HG03378 (cell line): ENCODE measurements at regions not wholly inside any gene's neighbourhood (a gene's known extent, or its start where the extent isn't known, plus 50 kb on each side); places are given as distances from the start of the nearest gene placed in this dataset.

Experiments
- ATAC-seq: cut with Tn5 transposase; IDR thresholded peaks from one replicate; pipeline ENCODE4 v1.9.1; 2021; ENCODE audit warnings: mild to moderate bottlenecking, moderate library complexity; ENCODE audit not compliant: unreplicated experiment

DNA sequence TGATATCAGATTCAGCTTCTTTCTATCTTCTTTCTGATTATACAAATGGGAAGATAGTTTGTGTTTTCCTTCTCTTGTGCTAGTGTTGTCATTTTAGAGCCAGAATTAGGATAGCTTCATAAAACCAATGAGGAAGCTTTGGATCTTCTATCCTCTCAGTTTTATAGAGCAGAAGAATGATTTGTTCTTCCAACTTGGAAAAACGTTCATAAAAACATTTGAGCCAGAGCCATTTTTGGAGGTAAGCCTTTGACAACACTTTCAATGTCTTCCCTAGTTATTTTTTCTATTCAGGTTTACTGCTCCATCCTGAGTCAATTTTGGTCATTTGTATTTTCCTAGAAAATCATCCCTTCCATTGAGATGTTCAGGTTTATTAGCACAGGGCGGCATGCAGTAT lies 91.2 kb upstream of the MYOCD start:
- ATAC-seq, result no peak

DNA sequence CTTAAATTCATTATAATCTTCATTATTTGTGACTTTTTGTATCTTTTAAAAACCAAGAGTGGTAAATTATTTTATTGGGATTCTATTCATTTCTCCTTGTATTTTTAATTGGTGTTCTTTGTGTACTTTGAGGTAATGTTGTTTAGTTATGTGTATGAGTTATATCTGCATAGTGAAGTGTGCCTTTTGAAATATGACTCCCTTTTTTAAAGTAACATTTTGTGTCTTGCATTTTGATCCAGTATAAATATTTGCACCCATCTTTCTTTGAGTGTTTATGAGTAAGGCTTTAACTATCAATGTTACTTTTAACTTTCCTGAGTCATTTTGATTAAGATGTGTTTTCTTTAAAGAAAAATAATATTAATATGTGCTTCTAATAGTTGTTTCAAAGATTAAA lies 90.0 kb upstream of the MYOCD start:
- ATAC-seq, result no peak

DNA sequence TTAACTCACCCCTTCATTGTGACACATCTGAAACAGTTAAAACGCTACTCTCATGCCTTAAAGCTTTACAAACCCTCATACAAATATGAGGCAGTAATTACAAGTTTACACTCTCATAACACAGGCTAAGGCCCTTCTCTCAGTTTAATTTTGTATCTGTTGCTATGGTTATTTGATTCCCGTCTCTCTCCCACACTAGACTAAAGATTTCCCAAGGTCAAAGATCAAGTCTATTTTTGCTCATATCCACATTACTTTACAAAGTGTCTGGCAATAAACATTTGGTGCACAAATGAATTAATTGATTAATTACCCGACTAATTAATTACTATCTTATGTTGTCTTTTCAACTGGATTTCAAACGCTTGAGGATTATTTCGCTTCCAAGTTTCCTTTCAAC lies 86.4 kb upstream of the MYOCD start:
- ATAC-seq, result no peak

DNA sequence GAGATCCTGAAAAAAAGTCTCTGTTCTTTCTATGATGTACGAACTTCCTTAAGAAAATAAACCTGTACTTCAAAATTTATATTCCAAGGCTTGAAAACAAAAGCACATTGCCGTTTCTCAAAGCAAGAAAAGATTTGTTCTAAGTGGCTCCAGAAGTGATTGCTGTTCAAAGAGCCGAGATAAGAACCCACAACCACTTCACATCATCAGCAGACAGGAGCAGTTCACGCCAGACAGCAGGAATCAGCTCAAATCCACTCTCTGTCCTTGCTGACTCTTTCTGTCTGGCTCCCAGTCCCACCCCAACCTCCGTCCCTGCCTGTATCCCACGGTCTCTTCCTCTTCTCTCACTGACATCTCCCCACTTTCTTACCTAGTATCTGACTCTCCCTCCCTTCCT lies 85.0 kb upstream of the MYOCD start:
- no peak for ATAC-seq

DNA sequence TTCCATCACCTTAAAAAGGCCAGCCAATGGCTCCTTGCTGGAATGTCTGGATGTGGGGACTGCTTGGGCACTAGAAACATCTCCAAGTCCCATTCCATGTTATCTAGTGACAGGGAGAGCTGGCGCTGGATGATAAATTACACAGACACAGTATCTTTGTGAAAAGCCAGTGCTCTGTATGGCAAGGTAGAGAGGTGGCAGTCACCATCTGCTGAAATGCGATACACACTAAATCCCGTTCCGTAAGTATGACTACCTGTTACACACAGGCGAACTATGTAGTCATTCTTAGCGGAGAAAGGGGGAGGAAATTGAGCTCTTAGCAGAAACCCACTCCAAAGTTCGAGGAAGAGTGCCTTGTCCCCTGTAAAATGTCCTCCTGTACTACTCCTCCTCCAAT lies 81.0 kb upstream of the MYOCD start:
- ATAC-seq, result no peak

DNA sequence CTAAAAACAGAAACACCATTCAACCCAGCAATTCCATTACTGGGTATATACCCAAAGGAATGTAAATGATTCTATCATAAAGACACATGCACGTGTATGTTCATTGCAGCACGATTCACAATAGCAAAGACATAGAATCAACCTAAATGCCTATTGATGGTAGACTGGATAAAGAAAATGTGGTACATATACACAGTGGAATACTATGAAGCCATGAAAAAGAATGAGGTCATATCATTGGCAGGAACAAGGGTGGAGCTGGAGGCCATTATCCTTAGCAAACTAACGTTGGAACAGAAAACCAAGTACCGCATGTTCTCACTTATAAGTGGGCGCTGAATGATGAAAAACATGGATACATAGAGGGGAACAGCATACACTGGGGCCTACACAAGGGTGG lies 77.2 kb upstream of the MYOCD start:
- no peak for ATAC-seq

DNA sequence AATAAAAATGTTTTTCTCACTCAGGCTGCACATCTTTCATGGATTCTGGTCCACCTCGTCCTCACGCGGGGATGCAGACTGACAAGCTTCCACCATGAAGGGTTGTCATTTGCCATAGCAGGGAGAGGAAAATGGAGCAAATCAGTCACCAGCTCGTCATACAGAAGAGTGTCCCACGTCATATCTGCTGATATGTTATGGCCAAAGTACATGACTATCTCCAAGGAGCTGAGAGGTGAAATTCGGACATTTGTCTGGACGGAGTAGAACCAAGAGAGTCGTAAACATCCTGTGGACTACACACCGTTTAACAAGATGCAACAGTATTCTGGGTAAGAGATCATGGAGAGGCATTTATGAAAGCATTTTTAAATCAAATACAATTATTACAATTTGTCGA lies 75.3 kb upstream of the MYOCD start:
- ATAC-seq, result no peak

DNA sequence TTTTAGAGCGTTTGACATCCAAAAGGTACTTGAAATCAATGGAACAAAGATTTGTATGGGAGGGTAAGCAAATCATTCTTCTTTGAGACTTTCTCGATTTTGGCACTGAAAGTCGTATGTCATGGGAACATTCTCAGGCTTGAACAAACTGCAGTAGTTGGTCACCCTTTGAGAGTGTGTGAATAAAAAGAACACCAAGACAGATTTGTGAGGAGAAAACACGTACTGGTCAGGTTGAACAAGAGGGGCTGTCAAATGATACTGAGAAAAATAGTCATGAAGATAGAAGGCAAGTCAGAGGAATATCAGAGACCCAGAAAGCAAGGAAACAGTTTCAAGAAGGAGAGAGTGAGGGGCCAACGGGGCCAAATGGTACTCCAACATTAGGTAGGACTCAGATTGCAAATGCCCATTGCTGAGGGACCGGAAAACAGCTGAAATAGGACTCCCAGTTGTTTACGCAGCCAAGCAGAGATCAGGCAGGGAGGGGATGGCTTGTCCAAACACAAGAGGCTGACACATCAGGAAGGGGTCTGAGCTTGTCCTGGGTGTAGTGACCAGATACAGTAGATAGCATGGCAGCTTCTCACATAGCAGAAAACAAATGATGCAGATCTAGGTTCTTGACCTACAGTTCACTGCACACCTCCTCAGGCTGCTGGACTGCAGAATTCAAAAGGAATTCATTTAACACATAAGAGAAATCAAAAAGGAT lies 74.5 kb upstream of the MYOCD start:
- no peak for ATAC-seq

DNA sequence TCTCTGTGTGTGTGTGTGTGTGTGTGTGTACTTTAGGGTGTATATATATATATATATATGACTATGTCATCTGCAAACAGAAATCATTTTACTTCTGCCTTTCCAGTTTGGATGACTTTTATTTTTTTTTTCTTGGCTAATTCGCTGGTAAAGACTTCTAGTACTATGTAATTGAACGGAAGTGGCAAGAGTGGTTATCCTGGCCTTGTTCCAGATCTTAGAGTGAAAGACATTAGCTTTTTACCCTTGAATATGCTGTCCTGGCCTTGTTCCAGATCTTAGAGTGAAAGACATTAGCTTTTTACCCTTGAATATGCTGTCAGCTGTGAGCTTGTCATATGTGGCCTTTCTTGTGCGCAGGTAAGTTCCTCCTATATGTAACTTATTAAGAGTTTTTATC lies 72.7 kb upstream of the MYOCD start:
- no peak for ATAC-seq

DNA sequence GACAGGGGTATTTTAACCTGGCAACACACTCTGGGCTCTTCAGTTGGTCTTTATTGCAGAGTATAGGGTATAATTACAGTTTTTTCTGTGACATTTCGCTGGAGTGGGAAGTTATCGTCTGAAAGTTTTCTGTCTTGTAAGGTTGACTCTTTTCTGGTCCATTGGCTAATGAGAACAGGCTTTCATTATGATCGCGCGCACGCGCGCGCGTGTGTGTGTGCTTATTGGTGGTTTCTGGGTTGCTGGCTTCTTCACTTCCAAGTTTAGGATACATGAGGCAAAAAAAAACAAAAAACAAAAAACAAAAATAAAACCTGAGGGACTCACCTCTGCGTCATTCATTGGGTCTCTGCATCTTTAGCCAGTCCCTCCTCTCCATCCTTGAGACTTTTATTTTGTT lies 68.7 kb upstream of the MYOCD start:
- no peak for ATAC-seq

DNA sequence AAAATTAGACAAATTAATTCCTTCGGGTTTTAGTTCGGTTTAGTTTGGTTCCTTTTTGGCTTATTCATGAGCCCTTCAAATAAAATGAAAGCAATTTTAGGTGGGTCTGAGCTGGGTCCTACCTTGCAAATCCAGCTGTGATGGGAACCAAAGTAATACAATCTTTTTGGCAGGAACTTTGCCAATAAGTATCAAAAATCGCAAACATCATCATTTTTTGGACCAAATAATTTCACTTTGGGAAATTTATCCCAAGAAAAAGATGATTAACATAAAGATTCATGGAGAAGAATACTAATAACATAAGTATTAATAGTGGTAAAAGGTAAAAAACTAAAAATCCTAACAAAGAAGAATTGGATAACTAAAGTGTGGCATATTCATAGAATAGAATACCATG lies 67.8 kb upstream of the MYOCD start:
- ATAC-seq, result no peak

DNA sequence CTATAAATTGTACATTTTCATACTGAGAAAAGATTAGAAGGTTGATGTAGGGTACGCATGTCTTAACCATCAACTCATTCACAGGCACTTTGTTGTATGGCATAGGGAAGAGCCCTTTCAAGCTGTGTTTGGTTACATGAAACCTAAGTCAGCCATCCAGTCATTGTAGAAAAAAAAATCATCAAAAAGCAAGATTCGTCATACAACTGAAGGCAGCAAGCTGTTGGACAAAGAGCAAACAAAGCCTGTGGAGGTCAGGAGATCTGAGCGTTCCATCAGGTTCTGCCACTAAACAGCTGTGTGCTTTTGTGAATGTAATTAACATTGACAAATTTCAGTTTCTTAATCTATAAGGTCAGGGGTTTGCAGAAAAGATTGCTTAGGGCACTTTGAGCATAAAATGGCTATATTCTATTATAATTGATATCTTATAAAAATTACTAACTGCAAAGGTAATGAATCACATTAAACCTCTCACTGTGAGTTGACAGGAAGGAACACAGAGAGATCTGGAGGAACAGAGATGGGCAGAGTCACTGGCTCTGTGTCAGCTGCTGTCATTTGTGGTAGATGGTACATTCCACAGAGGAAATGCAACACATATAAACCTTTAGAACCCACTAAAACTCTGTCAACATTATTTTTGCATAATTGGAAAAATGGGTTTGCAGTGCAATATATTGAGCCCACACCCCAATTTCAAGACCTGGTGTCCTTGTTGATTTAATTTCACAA lies 66.3 kb upstream of the MYOCD start:
- no peak for ATAC-seq

DNA sequence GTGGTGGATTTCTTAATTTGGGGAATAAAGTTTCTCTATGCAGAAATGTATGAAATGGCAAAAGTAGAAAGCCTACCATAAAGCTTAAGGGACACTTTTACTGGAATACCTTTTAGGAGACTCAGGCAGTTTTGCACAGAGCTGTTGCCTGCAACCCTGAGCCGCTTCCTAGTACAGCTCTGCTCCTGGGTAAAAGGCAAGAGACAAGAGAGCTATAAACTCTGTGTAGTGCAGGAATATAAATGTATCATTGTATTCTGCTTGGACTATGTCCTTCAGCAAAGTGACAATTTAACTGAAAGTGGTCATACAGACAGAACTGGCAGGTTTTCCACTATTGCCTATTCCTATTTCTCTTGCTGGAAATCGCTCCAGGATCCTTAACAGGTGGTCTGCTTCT lies 65.3 kb upstream of the MYOCD start:
- no peak for ATAC-seq

DNA sequence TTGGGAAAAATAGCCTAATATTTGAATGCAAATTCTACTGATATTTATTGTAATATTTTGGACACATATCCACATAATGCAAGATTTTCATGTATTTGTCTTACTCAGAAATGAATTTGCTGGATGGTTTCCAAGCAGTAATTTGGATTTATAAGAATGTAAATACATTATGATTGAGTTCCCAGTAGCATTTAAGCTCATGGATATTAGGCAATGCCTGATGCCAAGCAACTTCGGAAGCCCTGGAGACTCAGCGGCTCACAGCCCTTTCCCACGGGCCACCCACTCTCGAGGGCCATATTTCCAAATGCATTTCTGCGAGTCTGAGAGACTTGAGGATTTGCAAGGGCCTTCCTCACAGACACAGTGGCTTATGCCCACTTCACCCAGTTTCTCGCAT lies 62.1 kb upstream of the MYOCD start:
- ATAC-seq, result no peak

DNA sequence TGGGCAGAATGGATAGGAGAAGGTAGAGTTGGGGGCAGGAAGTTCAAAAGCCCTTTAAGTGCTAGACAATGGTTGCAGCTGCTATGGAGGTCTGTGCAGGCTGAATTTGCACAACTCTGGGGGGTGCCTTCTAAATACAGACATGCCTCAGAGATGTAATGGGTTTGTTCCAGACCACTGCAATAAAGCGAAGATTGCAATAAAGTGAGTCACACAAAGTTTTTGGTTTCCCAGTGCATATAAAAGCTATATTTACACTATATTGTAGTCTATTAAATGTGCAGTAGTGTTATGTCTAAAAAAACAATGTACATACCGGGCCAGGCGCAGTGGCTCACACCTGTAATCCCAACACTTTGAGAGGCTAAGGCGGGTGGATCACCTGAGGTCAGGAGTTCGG lies 60.5 kb upstream of the MYOCD start:
- ATAC-seq, result no peak

DNA sequence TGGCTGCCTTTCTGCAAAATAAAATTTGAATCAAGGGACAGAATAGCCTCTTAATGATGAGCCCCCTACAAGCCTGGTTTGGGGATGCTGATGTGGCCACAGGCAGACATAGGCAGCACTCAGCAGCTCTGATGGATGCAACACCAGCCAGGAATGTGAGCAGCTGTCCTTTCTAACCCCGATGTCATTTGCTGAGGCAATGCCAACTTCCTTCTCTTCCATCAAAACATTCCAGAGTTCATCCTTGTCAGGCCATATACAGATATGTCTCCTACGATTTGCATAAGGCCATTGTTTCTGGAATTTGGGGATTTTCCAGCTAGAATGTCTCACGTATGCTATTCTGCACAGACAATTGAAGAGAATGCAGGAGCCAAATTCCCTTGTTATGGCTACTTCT lies 52.1 kb upstream of the MYOCD start:
- ATAC-seq, result no peak
